ENCODE measurements at regions not wholly inside any gene's neighbourhood (a gene's known extent, or its start where the extent isn't known, plus 50 kb on each side); places are given as distances from the start of the nearest gene placed in this dataset.
"Not testable (repeated sequence)": the region's sequence is repeated elsewhere in the genome, so short reads cannot be mapped to it uniquely, and the experiment has no call there.

- no peaks in the 10 kb centered on the region for H3K27me3 ChIP-seq (ENCODE audit: control insufficient read depth in 5 of 5, insufficient read depth in 4 of 5, low read length in 5 of 5)
Observed at GRCh38 chr21:35386491-35387079, 337.5 kb upstream of the RUNX1 start.

GRCh38 chr21:35384375-35384774, 335.3 kb upstream of the RUNX1 start:
- Histone ChIP-seq H3K4me1 (ENCODE audit: control insufficient read depth in 5 of 5, insufficient read depth in 5 of 5, low read length in 5 of 5) (no peaks in the 10 kb centered on the region), H3K9me3 (ENCODE audit: control insufficient read depth in 5 of 5, low read length in 5 of 5) (peaks cover 0 to 7% (median 0%) of the 10 kb centered on the region in 5 donors), H3K27ac (ENCODE audit: low read depth, low read length) (no peak overlapping the region), H3K4me3 (ENCODE audit: low read depth in 1 of 5, low read length in 5 of 5) (no peak overlapping the region), H3K27me3 (ENCODE audit: control insufficient read depth in 5 of 5, insufficient read depth in 4 of 5, low read length in 5 of 5) (no peaks in the 10 kb centered on the region), H3K9ac (ENCODE audit: low read length in 5 of 5) (no peak overlapping the region), H3K36me3 (ENCODE audit: control insufficient read depth in 5 of 5, insufficient read depth in 5 of 5, low read length in 5 of 5) (no peaks in the 10 kb centered on the region)

More at GRCh38 chr21:35386491-35387079, 337.5 kb upstream of the RUNX1 start:
- no peaks in the 10 kb centered on the region for H3K36me3 ChIP-seq (ENCODE audit: control insufficient read depth in 5 of 5, insufficient read depth in 5 of 5, low read length in 5 of 5)
- peaks cover 0 to 7% (median 0%) of the 10 kb centered on the region in 5 donors for H3K9me3 ChIP-seq (ENCODE audit: control insufficient read depth in 5 of 5, low read length in 5 of 5)
- H3K27ac ChIP-seq (ENCODE audit: low read depth, low read length): no peak overlapping the region
- H3K4me1 ChIP-seq (ENCODE audit: control insufficient read depth in 5 of 5, insufficient read depth in 5 of 5, low read length in 5 of 5): peaks cover 0 to 2% (median 0%) of the 10 kb centered on the region in 5 donors
- H3K4me3 ChIP-seq (ENCODE audit: low read depth in 1 of 5, low read length in 5 of 5): no peak overlapping the region
- no peak overlapping the region for H3K9ac ChIP-seq (ENCODE audit: low read length in 5 of 5)

GRCh38 chr21:35382696-35383095, 333.6 kb upstream of the RUNX1 start:
- Histone ChIP-seq H3K27ac (ENCODE audit: low read depth, low read length) (no peak overlapping the region), H3K4me3 (ENCODE audit: low read depth in 1 of 5, low read length in 5 of 5) (no peak overlapping the region), H3K9me3 (ENCODE audit: control insufficient read depth in 5 of 5, low read length in 5 of 5) (no peaks in the 10 kb centered on the region), H3K9ac (ENCODE audit: low read length in 5 of 5) (no peak overlapping the region), H3K27me3 (ENCODE audit: control insufficient read depth in 5 of 5, insufficient read depth in 4 of 5, low read length in 5 of 5) (no peaks in the 10 kb centered on the region), H3K4me1 (ENCODE audit: control insufficient read depth in 5 of 5, insufficient read depth in 5 of 5, low read length in 5 of 5) (no peaks in the 10 kb centered on the region), H3K36me3 (ENCODE audit: control insufficient read depth in 5 of 5, insufficient read depth in 5 of 5, low read length in 5 of 5) (no peaks in the 10 kb centered on the region)

- Histone ChIP-seq H3K27me3 (ENCODE audit: control insufficient read depth in 5 of 5, insufficient read depth in 4 of 5, low read length in 5 of 5) (no peaks in the 10 kb centered on the region), H3K9ac (ENCODE audit: low read length in 5 of 5) (no peak overlapping the region), H3K36me3 (ENCODE audit: control insufficient read depth in 5 of 5, insufficient read depth in 5 of 5, low read length in 5 of 5) (no peaks in the 10 kb centered on the region), H3K9me3 (ENCODE audit: control insufficient read depth in 5 of 5, low read length in 5 of 5) (no peaks in the 10 kb centered on the region), H3K4me3 (ENCODE audit: low read depth in 1 of 5, low read length in 5 of 5) (no peak overlapping the region), H3K4me1 (ENCODE audit: control insufficient read depth in 5 of 5, insufficient read depth in 5 of 5, low read length in 5 of 5) (no peaks in the 10 kb centered on the region), H3K27ac (ENCODE audit: low read depth, low read length) (no peak overlapping the region)
Observed at GRCh38 chr21:35381743-35382310, 332.7 kb upstream of the RUNX1 start.

GRCh38 chr21:35380304-35380703, 331.2 kb upstream of the RUNX1 start:
- not testable (repeated sequence) for H3K27ac ChIP-seq (ENCODE audit: low read depth, low read length); H3K36me3 ChIP-seq (ENCODE audit: control insufficient read depth in 5 of 5, insufficient read depth in 5 of 5, low read length in 5 of 5); H3K4me3 ChIP-seq (ENCODE audit: low read depth in 1 of 5, low read length in 5 of 5); H3K9me3 ChIP-seq (ENCODE audit: control insufficient read depth in 5 of 5, low read length in 5 of 5); H3K4me1 ChIP-seq (ENCODE audit: control insufficient read depth in 5 of 5, insufficient read depth in 5 of 5, low read length in 5 of 5); H3K9ac ChIP-seq (ENCODE audit: low read length in 5 of 5); H3K27me3 ChIP-seq (ENCODE audit: control insufficient read depth in 5 of 5, insufficient read depth in 4 of 5, low read length in 5 of 5)

GRCh38 chr21:35378881-35379280, 329.8 kb upstream of the RUNX1 start:
- Histone ChIP-seq H3K27ac (ENCODE audit: low read depth, low read length) (no peak overlapping the region), H3K9ac (ENCODE audit: low read length in 5 of 5) (no peak overlapping the region), H3K4me1 (ENCODE audit: control insufficient read depth in 5 of 5, insufficient read depth in 5 of 5, low read length in 5 of 5) (no peaks in the 10 kb centered on the region), H3K4me3 (ENCODE audit: low read depth in 1 of 5, low read length in 5 of 5) (no peak overlapping the region), H3K9me3 (ENCODE audit: control insufficient read depth in 5 of 5, low read length in 5 of 5) (no peaks in the 10 kb centered on the region), H3K27me3 (ENCODE audit: control insufficient read depth in 5 of 5, insufficient read depth in 4 of 5, low read length in 5 of 5) (no peaks in the 10 kb centered on the region), H3K36me3 (ENCODE audit: control insufficient read depth in 5 of 5, insufficient read depth in 5 of 5, low read length in 5 of 5) (no peaks in the 10 kb centered on the region)

GRCh38 chr21:35377505-35378090, 328.5 kb upstream of the RUNX1 start:
- H3K9me3 ChIP-seq (ENCODE audit: control insufficient read depth in 5 of 5, low read length in 5 of 5): no peaks in the 10 kb centered on the region
- no peak overlapping the region for H3K9ac ChIP-seq (ENCODE audit: low read length in 5 of 5)
- H3K27ac ChIP-seq (ENCODE audit: low read depth, low read length): no peak overlapping the region
- no peaks in the 10 kb centered on the region for H3K4me1 ChIP-seq (ENCODE audit: control insufficient read depth in 5 of 5, insufficient read depth in 5 of 5, low read length in 5 of 5)
- H3K36me3 ChIP-seq (ENCODE audit: control insufficient read depth in 5 of 5, insufficient read depth in 5 of 5, low read length in 5 of 5): no peaks in the 10 kb centered on the region
- no peaks in the 10 kb centered on the region for H3K27me3 ChIP-seq (ENCODE audit: control insufficient read depth in 5 of 5, insufficient read depth in 4 of 5, low read length in 5 of 5)
- H3K4me3 ChIP-seq (ENCODE audit: low read depth in 1 of 5, low read length in 5 of 5): no peak overlapping the region

- Histone ChIP-seq H3K9me3 (ENCODE audit: control insufficient read depth in 5 of 5, low read length in 5 of 5) (no peaks in the 10 kb centered on the region), H3K9ac (ENCODE audit: low read length in 5 of 5) (no peak overlapping the region), H3K27ac (ENCODE audit: low read depth, low read length) (no peak overlapping the region), H3K4me3 (ENCODE audit: low read depth in 1 of 5, low read length in 5 of 5) (no peak overlapping the region), H3K4me1 (ENCODE audit: control insufficient read depth in 5 of 5, insufficient read depth in 5 of 5, low read length in 5 of 5) (no peaks in the 10 kb centered on the region), H3K27me3 (ENCODE audit: control insufficient read depth in 5 of 5, insufficient read depth in 4 of 5, low read length in 5 of 5) (no peaks in the 10 kb centered on the region), H3K36me3 (ENCODE audit: control insufficient read depth in 5 of 5, insufficient read depth in 5 of 5, low read length in 5 of 5) (no peaks in the 10 kb centered on the region)
Observed at GRCh38 chr21:35376406-35377135, 327.5 kb upstream of the RUNX1 start.

- Histone ChIP-seq H3K36me3 (ENCODE audit: control insufficient read depth in 5 of 5, insufficient read depth in 5 of 5, low read length in 5 of 5) (no peaks in the 10 kb centered on the region), H3K4me1 (ENCODE audit: control insufficient read depth in 5 of 5, insufficient read depth in 5 of 5, low read length in 5 of 5) (no peaks in the 10 kb centered on the region), H3K9me3 (ENCODE audit: control insufficient read depth in 5 of 5, low read length in 5 of 5) (no peaks in the 10 kb centered on the region), H3K27me3 (ENCODE audit: control insufficient read depth in 5 of 5, insufficient read depth in 4 of 5, low read length in 5 of 5) (no peaks in the 10 kb centered on the region), H3K4me3 (ENCODE audit: low read depth in 1 of 5, low read length in 5 of 5) (no peak overlapping the region), H3K27ac (ENCODE audit: low read depth, low read length) (no peak overlapping the region), H3K9ac (ENCODE audit: low read length in 5 of 5) (no peak overlapping the region)
Observed at GRCh38 chr21:35375115-35375514, 326.0 kb upstream of the RUNX1 start.

GRCh38 chr21:35373998-35374397, 324.9 kb upstream of the RUNX1 start:
- H3K4me1 ChIP-seq (ENCODE audit: control insufficient read depth in 5 of 5, insufficient read depth in 5 of 5, low read length in 5 of 5): no peaks in the 10 kb centered on the region
- H3K4me3 ChIP-seq (ENCODE audit: low read depth in 1 of 5, low read length in 5 of 5): no peak overlapping the region
- no peaks in the 10 kb centered on the region for H3K9me3 ChIP-seq (ENCODE audit: control insufficient read depth in 5 of 5, low read length in 5 of 5)

More at GRCh38 chr21:35373998-35374397, 324.9 kb upstream of the RUNX1 start:
- no peaks in the 10 kb centered on the region for H3K36me3 ChIP-seq (ENCODE audit: control insufficient read depth in 5 of 5, insufficient read depth in 5 of 5, low read length in 5 of 5)
- H3K27ac ChIP-seq (ENCODE audit: low read depth, low read length): no peak overlapping the region
- no peak overlapping the region for H3K9ac ChIP-seq (ENCODE audit: low read length in 5 of 5)
- no peaks in the 10 kb centered on the region for H3K27me3 ChIP-seq (ENCODE audit: control insufficient read depth in 5 of 5, insufficient read depth in 4 of 5, low read length in 5 of 5)

Measured in subcutaneous abdominal adipose tissue (tissue), 5 donors.